ENCODE measurements at regions not wholly inside any gene's neighbourhood (a gene's known extent, or its start where the extent isn't known, plus 50 kb on each side); places are given as distances from the start of the nearest gene placed in this dataset.

GRCh38 chr9:99465231-99465907 lies 243.3 kb downstream of the SEC61B start:
- TF ChIP-seq CTCF (IDR thresholded peaks at IDR 0.05; ENCODE audit: low read depth, low read length, poor library complexity, severe bottlenecking) (no peak), EZH2phosphoT487 (IDR thresholded peaks at IDR 0.05; ENCODE audit: borderline replicate concordance, low read length) (no peak)

Measured in DOHH2 (cell line).